K562 (cell line): ENCODE measurements at regions not wholly inside any gene's neighbourhood (a gene's known extent, or its start where the extent isn't known, plus 50 kb on each side); places are given as distances from the start of the nearest gene placed in this dataset.

Experiments used
- CBX5 ChIP-seq: IDR thresholded peaks from 2 replicates; pipeline ENCODE4 v1.6.1; 2014; ENCODE audit warnings: low read depth, borderline replicate concordance
- GATA2 ChIP-seq: sonication (generic); formaldehyde crosslinking; IDR thresholded peaks from 2 replicates; pipeline ENCODE4 v1.4.0; 2020; ENCODE audit warnings: mild to moderate bottlenecking, missing genetic modification reagents
- HCFC1 ChIP-seq: IDR thresholded peaks from 2 replicates; pipeline ENCODE4 v1.6.1; 2012; ENCODE audit warnings: low read depth, low read length, improper control_type of control experiment
- HDAC3 ChIP-seq: fragments of 450-650 bp; IDR thresholded peaks from 2 replicates; pipeline ENCODE4 v1.6.1; 2018; ENCODE audit warnings: borderline replicate concordance, mild to moderate bottlenecking, moderate library complexity; ENCODE audit not compliant: partially characterized antibody
- KAT2B ChIP-seq: IDR thresholded peaks from one replicate; pipeline ENCODE4 v1.6.1; 2012; ENCODE audit warnings: low read depth, mild to moderate bottlenecking, control low read depth, inconsistent platforms, low read length, moderate library complexity
- KHSRP ChIP-seq: fragments of 450-650 bp; IDR thresholded peaks from 2 replicates; pipeline ENCODE4 v1.6.1; 2017
- KLF16 ChIP-seq: IDR thresholded peaks from 2 replicates; pipeline ENCODE4 v1.6.1; 2016; ENCODE audit warnings: antibody characterized with exemption
- MEF2D ChIP-seq: conservative IDR thresholded peaks from 2 replicates; pipeline ENCODE4 v1.6.1; 2016; ENCODE audit warnings: low read depth, missing genetic modification characterization, missing compliant biosample characterization
- MTA2 ChIP-seq: fragments of 450-650 bp; IDR thresholded peaks from 2 replicates; pipeline ENCODE4 v1.6.1; 2016; ENCODE audit warnings: low read depth
- NR2C2 ChIP-seq, 2 experiments: fragments of 200-800 bp in 1 of 2; sonication (Bioruptor generic) in 1 of 2; sonication (generic) in 1 of 2; formaldehyde crosslinking in 1 of 2; IDR thresholded peaks; 2 replicates each; pipeline versions ENCODE4 v1.6.1 to v1.8.0; 2016 to 2022; ENCODE audit warnings: mild to moderate bottlenecking in 1 of 2, missing compliant biosample characterization in 1 of 2, missing genetic modification characterization in 1 of 2, missing genetic modification reagents in 1 of 2
- PHB2 ChIP-seq: fragments of 450-650 bp; IDR thresholded peaks from 2 replicates; pipeline ENCODE4 v1.6.1; 2017; ENCODE audit warnings: low read depth
- RFX5 ChIP-seq: IDR thresholded peaks from 2 replicates; pipeline ENCODE4 v1.6.1; 2011; ENCODE audit warnings: low read depth, mild to moderate bottlenecking, improper control_type of control experiment, low read length
- SMAD4 ChIP-seq: fragments of 250-450 bp; sonication (Bioruptor Pico); conservative IDR thresholded peaks from 2 replicates; pipeline ENCODE4 v1.8.0; 2021; ENCODE audit warnings: inconsistent platforms, mild to moderate bottlenecking, moderate library complexity
- SRSF1 ChIP-seq: fragments of 200-400 bp; formaldehyde crosslinking; IDR thresholded peaks from 2 replicates; pipeline ENCODE4 v1.6.1; 2017; ENCODE audit warnings: mild to moderate bottlenecking, low read depth, low read length, moderate library complexity
- TAL1 ChIP-seq: fragments of 450-650 bp; IDR thresholded peaks from 2 replicates; pipeline ENCODE4 v1.6.1; 2016; ENCODE audit warnings: mild to moderate bottlenecking
- TCF7L2 ChIP-seq: fragments of 150-350 bp; IDR thresholded peaks from 2 replicates; pipeline ENCODE4 v1.6.1; 2016; ENCODE audit warnings: low read depth, mild to moderate bottlenecking, low read length, moderate library complexity
- ZFP1 ChIP-seq: fragments of 450-650 bp; formaldehyde crosslinking; IDR thresholded peaks from 2 replicates; pipeline ENCODE4 v1.4.0; 2020; ENCODE audit warnings: mild to moderate bottlenecking, mixed read lengths
- ZNF12 ChIP-seq: sonication (generic); formaldehyde crosslinking; IDR thresholded peaks from 2 replicates; pipeline ENCODE4 v1.4.0; 2020; ENCODE audit warnings: mild to moderate bottlenecking, missing genetic modification reagents
- ZNF24 ChIP-seq: fragments of 450-650 bp; IDR thresholded peaks from 2 replicates; pipeline ENCODE4 v1.6.1; 2016
- ZNF561 ChIP-seq: fragments of 450-650 bp; formaldehyde crosslinking; conservative IDR thresholded peaks from 2 replicates; pipeline ENCODE4 v1.4.0; 2020; ENCODE audit warnings: mild to moderate bottlenecking, moderate library complexity
- ZNF75A ChIP-seq: fragments of 450-650 bp; formaldehyde crosslinking; IDR thresholded peaks from 2 replicates; pipeline ENCODE4 v1.4.0; 2020; ENCODE audit warnings: mild to moderate bottlenecking
- TF ChIP-seq, protein P1 (sequence below), 2 experiments: IDR thresholded peaks in 1 of 2; conservative IDR thresholded peaks in 1 of 2; 2 replicates each; pipeline ENCODE4 v1.6.1; 2016; ENCODE audit warnings: low read depth in 2 of 2, mild to moderate bottlenecking in 1 of 2, missing compliant biosample characterization in 1 of 2, missing genetic modification characterization in 1 of 2, moderate library complexity in 1 of 2
- TF ChIP-seq, protein P2 (sequence below): fragments of 450-650 bp; IDR thresholded peaks from 2 replicates; pipeline ENCODE4 v1.7.0; 2016; ENCODE audit warnings: borderline replicate concordance
- TF ChIP-seq, protein P3 (sequence below): fragments of 250-450 bp; sonication (Bioruptor Pico); IDR thresholded peaks from 2 replicates; pipeline ENCODE4 v1.9.0; 2021; ENCODE audit warnings: mild to moderate bottlenecking

DNA sequence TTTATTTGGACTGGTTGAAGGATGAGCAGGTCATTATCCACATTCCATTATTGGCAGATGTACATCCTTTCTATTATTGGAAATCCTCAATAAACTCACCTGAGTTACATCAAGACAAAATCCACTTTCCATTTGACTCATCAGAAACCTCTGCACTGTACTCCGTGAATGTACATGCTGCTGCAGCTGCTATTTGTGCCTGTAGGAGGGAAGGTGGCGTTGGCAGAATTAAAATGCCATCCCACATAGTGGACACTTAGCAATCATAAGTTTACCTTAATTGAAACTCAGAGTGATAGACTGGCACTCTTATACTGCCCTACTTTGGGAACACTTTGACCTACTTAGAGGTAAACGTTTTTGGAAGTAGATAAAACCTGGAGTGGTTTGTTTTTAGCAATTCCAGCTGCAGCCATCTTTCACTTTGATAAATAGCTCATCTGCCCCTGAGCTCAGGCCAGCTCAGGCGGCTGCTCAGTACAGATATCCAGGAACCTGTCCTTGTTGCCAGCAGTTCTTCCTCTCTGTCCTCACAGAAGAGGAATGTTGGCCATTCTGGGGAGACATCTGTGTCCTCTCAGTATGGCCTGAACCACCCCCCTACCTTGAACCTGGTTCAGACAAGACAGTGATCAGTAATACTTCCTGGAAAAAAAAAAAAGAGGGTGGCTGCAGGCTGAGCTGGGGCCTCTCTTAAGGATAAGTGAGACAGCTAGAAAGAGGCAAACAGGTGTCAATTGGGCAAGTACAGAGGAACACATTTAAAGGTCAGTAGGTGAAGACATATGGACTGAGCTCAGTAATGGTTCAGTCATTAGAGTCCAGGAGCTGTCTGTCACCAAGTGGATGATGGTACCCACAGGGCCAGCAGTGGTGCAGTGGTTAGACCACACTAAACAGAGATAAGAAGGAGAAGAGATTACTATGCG is 153.4 kb upstream of the UMPS start (continued):
- TF ChIP-seq, protein P1, sequence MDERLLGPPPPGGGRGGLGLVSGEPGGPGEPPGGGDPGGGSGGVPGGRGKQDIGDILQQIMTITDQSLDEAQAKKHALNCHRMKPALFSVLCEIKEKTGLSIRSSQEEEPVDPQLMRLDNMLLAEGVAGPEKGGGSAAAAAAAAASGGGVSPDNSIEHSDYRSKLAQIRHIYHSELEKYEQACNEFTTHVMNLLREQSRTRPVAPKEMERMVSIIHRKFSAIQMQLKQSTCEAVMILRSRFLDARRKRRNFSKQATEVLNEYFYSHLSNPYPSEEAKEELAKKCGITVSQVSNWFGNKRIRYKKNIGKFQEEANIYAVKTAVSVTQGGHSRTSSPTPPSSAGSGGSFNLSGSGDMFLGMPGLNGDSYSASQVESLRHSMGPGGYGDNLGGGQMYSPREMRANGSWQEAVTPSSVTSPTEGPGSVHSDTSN (CRISPR knock-in tag; IDR thresholded peaks at IDR 0.05; ENCODE audit: low read depth) = no peak
- TF ChIP-seq, protein P1 (tag; conservative IDR thresholded peaks at IDR 0.05; ENCODE audit: low read depth) = peak; percentile 88
- no peak for TF ChIP-seq ZFP1 (CRISPR knock-in tag)
- TF ChIP-seq TCF7L2 = no peak
- TF ChIP-seq SRSF1 = no peak
- TF ChIP-seq MEF2D = no peak
- TF ChIP-seq ZNF24 = no peak
- no peak for TF ChIP-seq ZNF12
- TF ChIP-seq PHB2 = no peak
- TF ChIP-seq, protein P2, sequence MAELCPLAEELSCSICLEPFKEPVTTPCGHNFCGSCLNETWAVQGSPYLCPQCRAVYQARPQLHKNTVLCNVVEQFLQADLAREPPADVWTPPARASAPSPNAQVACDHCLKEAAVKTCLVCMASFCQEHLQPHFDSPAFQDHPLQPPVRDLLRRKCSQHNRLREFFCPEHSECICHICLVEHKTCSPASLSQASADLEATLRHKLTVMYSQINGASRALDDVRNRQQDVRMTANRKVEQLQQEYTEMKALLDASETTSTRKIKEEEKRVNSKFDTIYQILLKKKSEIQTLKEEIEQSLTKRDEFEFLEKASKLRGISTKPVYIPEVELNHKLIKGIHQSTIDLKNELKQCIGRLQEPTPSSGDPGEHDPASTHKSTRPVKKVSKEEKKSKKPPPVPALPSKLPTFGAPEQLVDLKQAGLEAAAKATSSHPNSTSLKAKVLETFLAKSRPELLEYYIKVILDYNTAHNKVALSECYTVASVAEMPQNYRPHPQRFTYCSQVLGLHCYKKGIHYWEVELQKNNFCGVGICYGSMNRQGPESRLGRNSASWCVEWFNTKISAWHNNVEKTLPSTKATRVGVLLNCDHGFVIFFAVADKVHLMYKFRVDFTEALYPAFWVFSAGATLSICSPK = no peak
- TF ChIP-seq NR2C2 (CRISPR knock-in tag; IDR thresholded peaks at IDR 0.05) = no peak
- TF ChIP-seq NR2C2 (tag; IDR thresholded peaks at IDR 0.05) = 0 out of 2 replicates have a peak, but pooled peaks have one; percentile 13
- TF ChIP-seq MTA2 = 0 out of 2 replicates have a peak, but pooled peaks have one; percentile 44
- TF ChIP-seq HCFC1 = no peak
- peak; percentile 73 for TF ChIP-seq TAL1
- peak; percentile 48 for TF ChIP-seq HDAC3
- TF ChIP-seq, protein P3, sequence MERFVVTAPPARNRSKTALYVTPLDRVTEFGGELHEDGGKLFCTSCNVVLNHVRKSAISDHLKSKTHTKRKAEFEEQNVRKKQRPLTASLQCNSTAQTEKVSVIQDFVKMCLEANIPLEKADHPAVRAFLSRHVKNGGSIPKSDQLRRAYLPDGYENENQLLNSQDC (CRISPR knock-in tag) = no peak
- TF ChIP-seq CBX5 = no peak
- TF ChIP-seq KHSRP = no peak
- TF ChIP-seq RFX5 = no peak
- TF ChIP-seq KAT2B = no peak
- TF ChIP-seq ZNF75A (CRISPR knock-in tag) = no peak
- no peak for TF ChIP-seq ZNF561 (CRISPR knock-in tag)
- TF ChIP-seq KLF16 = peak; percentile 63
- peak; percentile 57 for TF ChIP-seq SMAD4 (CRISPR knock-in tag)
- peak; percentile 63; the same call in 1 of the 2 replicates for TF ChIP-seq GATA2
